ENCODE measurements at regions not wholly inside any gene's neighbourhood (a gene's known extent, or its start where the extent isn't known, plus 50 kb on each side); places are given as distances from the start of the nearest gene placed in this dataset.
"Not testable (repeated sequence)": the region's sequence is repeated elsewhere in the genome, so short reads cannot be mapped to it uniquely, and the experiment has no call there.

DNA sequence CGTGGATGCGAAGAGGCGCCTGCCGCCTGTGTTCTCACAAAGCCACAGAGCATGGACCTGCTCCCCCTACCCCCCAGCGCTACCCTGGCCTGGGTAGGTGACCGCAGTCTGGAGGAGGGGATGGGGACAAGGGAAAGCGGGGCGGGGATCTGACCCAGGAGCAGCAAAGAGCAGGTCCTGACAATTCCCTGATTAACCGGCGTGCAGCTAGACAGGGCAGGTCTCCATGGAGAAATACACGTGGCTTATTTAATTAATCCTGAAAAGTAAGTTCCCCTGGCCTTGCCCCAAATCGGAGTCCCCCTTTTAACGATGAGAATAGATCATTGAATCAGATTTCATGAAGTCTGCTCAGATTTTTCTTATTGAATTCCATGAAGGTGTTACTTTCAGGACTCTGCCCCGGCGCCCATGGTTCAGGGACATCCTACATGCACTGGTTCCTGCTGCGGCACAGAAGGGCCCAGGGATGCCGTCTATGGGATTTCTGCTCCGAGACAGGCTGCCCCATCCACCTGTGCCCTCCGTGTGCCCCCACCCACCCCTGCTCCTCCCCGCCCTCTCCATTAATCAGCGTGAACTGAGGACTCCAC is 251.0 kb upstream of the SFSWAP start:
- no peak for DNase-seq

- DNase-seq: no peak
These were observed 250.4 kb upstream of the SFSWAP start for GRCh38 chr12:131460520-131460919.

DNA sequence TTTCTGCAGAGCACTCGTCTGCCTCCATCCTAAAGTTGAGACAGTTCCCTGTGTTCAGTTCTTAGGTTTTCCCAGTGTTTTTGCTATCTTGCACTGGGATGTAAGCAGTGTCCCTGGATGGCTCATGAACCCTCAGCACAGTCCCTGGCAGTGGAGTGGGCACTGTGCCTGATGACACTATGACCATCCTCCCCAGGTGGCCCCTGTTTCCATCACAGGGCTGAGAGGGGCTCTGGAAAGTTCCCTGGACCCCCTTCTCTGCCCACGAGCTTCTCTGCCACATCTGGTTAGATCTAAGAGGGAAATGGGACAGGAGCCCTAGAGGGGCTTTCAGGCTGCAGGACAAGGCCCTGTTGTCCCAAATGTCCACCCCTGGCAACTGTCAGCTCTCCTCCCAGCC is 249.8 kb upstream of the SFSWAP start:
- no peak for DNase-seq

- no peak for DNase-seq
These were observed 247.7 kb upstream of the SFSWAP start for GRCh38 chr12:131463174-131463573.

- no peak for DNase-seq
These were observed 246.8 kb upstream of the SFSWAP start for GRCh38 chr12:131464081-131464480.

- no peak for DNase-seq
These were observed 244.6 kb upstream of the SFSWAP start for GRCh38 chr12:131466306-131466705.

GRCh38 chr12:131466932-131467331 is 244.0 kb upstream of the SFSWAP start:
- DNase-seq: no peak

DNA sequence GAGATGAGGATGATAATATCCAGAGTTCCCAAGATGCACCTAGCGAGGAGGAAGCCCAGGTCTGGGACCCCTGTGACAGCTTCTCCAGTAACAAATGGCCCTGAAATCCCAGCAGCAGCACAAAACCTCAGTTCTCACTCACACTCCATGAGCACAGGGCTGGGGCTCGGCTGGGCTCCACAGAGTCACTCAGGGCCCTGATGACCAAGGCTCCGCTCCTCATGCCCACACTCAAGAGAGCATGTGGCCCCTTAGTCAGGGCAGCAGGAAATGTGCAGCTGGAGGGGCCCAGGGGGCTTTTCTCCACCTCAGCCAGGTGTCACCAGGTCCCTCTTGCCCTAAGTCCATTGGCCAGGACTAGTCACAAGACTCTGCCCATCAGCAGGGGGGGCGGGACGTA is 242.7 kb upstream of the SFSWAP start:
- DNase-seq: no peak

DNA sequence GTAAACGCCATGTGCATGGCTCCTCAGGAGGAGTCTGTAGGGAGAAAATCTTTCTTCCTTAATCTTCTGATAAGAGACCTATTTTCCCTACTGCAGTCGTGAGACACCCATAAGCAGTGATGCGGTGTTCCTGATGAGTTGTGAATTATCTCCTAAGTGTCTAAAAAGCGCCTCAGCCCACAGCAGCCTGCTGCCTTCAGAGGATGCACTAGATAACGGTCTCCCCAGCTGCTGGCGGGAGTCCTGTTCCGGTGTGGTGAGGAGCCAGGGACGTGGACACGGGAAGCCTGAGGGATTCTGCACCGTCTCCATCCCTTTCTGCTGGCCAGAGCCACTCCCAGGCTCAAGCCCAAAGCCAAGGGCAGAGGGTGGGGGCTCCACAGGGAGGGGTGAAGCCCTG is 240.9 kb upstream of the SFSWAP start:
- not testable (repeated sequence) for DNase-seq

DNA sequence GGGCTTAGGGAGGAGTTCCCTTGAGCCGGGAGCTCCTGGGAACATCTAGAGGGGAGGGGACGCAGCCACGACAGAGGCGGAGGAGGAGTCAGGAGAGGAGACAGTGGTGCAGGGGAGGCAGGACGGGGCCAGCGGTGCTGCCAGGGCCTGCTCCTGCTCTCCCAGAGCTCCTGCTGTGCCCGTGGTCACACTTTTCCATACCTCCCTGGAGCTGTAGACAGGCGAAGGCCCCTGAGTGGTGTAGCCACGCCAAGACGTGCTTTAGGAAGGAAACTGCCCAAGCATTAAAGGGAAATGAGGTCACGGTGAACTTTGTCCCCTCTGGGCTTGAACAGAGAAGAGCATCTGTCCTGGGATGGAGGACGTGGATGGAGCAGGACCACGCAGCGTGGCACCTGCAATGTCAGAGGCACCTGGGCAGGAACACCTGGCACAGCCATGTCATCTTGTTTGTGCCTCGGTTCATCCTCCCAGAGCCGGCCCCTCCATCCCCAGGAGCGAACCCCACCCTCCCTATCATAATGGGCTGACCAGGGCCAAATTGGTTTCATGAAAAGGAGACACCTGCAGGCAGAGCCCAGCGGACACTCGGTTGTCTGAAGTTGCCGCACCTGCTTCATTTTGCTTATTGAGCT is 239.5 kb upstream of the SFSWAP start:
- no peak for DNase-seq

DNA sequence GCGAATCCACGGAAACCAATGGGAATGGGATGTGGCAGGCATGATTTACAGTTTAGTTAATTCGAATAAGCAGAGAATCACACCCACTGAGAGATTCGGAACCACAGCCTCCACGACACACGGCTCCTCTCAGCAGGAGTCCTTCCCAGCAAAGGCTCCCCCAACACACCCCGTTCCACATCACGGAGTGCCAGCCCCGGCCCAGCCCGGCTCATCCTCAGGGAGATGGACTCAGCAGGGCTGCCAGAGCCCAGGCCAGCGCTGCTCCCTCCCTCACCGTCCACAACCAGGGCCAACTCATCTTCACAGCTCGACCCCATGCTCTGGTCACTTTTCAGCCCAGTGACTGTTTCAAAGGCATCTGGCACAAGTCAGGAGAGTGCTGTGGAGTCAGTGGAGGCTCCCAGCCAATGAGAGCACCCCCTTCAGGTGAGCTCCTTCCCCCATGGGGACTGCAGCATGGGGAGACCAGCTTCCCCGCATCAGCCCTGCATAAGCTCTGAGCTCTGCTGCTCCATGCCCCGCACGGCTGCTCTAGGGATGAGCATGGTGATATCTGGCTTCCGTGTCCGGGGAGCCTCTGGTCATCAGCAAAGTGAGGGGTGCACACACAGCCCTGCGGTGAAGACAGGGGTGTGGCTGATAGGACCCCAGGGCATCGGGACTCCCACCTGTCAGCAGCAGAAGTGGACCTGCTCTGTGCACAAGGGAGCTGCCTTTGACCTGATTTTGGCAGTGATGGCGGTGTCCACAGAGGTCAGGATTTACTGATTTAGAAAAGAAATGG is 238.8 kb upstream of the SFSWAP start:
- no peak for DNase-seq

DNA sequence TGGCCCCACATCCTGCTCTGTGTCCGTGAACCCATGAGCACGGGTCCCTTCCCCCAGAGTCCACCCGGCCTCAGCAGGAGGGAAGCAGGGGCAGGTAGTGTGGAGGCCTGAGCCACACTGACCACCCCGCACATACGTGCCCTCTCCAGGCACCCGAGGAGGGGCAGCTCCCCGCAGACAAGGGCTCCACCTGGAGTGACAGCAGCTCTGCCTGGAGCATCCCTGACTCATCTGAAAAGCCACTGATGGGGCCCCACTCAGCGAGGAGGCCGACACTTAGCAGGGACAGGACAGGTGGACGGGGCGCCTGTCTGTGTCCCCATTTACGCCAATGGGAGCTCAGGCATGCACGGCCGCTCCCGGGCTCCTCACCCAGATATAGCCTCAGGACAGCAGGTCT is 237.6 kb upstream of the SFSWAP start:
- DNase-seq: no peak

GRCh38 chr12:131473741-131474709 is 236.9 kb upstream of the SFSWAP start:
- peak; percentile 2 for DNase-seq

DNA sequence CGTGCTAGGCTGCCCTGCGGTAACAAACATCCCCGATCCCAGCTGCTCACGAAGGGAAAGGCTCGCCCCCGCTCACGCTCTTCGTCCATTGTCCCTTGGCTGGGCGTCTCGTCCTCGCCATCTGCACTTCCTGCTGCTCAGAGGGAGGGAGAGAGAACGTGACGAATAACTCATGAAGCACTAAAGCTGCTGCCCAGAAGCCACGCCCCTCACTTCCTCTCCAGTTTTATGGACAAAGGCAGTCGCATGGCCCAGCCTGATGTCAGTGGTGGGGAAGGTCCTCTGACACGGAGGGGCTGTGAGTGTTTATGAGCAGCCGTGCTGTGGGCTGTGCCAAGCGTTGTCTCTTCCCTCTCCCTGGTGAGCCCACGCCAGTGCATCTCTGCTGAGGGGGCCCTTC is 235.9 kb upstream of the SFSWAP start:
- not testable (repeated sequence) for DNase-seq

- DNase-seq: no peak
These were observed 233.3 kb upstream of the SFSWAP start for GRCh38 chr12:131477613-131478012.

DNA sequence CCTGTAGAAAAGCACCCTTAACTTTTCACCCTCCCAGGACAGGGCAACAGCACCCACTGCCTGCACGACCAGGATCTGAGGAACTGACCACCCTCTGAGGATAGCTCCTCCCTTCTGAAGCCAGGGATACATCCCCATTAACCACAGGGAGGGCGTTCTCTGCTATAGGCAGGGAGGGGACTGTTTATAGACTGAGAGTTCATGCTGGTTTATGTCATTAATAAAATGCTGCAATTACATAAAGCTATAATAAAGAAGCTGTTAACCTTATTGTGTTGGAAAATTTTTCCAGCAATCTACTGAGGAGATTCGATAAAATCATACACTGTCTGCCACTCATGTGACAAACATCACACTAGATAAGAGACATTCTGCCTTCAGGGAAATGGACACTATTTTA is 232.4 kb upstream of the SFSWAP start:
- DNase-seq: no peak

DNA sequence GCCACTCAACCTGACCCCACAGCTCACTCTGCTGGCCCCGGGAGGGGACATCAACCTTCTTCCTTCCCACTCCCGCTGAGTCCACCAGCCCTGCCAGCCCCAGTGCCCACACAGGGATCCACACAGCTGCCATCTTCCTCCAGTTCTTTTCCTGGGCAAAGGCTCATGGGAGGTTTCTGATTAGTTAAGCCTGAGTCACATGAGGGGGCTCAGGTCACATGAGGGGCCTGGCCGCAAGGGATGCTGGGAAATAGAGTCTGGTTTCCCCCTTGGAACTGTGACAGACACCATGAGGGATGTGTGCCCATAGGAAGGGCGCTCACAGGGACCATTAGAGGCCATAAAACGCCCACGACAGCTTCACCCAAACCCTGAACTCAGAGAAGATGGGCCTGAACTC is 228.7 kb upstream of the SFSWAP start:
- no peak for DNase-seq

DNA sequence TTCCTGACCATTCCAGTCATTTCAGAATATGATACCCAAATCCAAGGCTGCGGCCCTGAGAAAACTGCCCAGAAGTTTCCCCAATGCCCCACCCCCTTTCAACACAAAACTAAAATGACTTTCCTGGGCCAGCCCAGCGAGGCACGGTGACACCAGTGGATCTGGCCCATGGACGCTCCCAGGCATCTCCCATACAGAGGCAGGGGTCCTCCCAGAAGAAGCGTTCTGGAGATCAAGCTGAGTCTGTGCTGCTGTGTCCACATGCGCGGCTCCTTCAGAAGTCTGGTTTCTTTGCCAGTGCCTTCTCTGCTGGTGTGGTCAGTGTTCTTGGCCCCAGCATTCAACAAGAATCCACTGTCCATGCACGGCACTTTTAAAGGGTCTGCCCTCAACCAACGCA is 228.2 kb upstream of the SFSWAP start:
- no peak for DNase-seq

DNA sequence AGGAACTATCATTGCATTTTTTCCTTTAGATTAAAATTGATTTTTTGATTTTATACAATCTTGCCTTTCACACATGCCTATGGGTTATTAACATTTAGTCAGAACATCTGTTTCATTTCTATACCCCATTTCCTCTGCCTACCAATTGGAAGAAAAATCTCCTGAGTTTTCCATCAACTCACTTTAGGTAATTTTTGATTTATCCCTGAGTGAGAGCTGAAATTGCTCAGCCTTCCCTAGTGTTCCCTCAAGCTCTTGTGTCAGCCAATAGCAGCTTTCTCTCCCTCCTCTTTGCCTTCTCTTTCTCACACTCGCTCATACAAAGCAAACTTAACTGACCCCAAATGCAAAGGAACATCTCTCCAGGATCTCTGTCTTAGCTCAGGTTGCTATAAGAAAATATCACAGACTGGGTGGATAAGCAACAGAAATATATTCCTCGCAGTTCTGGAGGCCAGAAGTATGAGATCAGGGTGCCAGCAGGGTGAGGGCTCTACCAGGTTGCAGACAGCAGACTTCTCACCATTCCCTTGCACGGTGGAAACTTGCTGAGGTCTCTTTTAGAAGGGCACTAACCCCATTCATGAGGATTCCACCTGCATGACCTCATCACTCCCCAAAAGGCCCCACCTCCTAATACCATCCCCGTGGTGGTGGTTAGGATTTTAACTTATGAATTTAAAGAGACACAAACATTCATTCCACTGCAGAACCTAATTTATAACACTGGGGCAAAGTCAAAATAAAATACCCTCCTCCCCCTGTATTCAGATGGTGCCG is 224.2 kb upstream of the SFSWAP start:
- DNase-seq: no peak

DNA sequence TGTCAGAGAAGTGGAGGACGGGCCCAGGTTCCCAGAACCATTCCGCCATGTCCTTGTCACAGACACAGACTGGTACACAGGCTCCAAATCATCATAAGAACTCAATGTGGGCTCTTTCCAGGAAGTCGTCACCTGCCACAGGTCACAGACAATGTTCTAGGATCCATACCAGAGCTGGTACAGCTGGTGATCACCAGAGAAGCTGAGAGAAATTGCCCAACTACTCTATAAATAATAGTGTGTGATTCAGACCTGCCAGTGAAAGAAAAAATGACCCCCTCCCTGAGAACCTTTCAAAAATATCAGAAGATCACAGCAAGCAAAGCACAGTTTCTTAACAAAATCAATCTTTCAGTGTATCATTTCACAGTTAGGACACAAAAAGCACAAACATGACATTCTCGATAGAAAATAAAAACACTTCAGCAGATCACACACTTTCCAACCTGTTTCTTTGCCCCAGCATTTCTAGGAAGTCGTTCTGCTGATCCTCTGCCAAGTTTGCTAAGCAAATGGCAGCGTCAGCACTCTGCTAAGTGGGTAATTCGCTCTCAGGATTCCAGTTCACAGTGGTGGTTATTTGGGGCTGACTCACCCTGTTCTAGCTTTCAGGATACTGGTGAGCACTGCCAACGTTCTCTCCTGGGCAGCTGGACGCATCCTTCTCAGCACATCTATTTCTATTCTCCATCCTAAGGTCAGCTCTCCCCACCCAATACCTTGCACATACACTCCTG is 223.3 kb upstream of the SFSWAP start:
- DNase-seq: no peak

GRCh38 chr12:131489718-131490117 is 221.2 kb upstream of the SFSWAP start:
- no peak for DNase-seq

Measured in hindlimb muscle (tissue), 1 donor.